ENCODE measurements at regions not wholly inside any gene's neighbourhood (a gene's known extent, or its start where the extent isn't known, plus 50 kb on each side); places are given as distances from the start of the nearest gene placed in this dataset.
"Not testable (repeated sequence)": the region's sequence is repeated elsewhere in the genome, so short reads cannot be mapped to it uniquely, and the experiment has no call there.

DNA sequence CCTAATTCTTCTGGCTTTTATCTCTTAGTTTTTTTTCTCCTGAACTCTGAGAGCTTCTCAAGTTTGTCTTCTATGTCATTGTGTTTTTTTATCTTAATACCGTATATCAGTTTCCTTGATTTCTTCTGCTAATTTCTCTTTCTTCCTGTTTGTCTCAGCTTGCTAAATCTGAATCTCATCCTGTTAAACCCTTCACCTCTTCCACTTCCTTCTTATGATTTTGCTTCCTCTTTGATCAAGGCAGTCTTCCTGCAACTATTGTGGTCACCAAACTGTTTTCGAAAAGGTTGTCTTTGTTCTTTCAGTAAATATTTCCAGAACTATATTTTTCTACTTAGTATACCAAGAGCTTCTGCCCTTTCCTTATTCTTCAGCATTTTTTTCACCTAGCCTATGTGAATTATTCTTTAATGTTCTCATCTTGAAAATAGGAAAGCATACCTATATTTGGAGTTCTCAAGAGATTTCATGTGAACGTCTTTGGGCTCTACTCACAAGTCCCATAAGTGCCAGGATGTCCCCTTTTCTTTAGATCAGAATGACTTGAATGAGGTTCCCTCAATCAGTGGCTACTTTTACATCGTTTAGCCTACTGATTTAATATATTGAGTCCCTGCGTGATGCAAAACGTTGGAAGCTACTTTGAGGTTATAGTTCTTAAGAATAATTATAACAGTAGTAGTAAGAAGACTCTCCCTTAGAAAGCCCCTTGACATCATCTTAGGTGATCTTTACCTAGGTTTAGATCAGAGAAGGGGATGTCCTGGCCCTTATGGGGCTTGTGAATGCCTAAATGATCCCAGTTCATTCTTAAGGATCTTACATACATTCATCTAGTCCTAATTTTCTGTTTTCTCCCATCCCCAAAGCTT lies 415.4 kb upstream of the AUTS2 start:
- no peak for DNase-seq (ENCODE audit: low read depth, low spot score)

GRCh38 chr7:69184339-69184738 lies 413.9 kb upstream of the AUTS2 start:
- no peak for DNase-seq (ENCODE audit: low read depth, low spot score)

GRCh38 chr7:69185170-69185569 lies 413.1 kb upstream of the AUTS2 start:
- no peak for DNase-seq (ENCODE audit: low read depth, low spot score)

GRCh38 chr7:69186974-69187373 lies 411.3 kb upstream of the AUTS2 start:
- DNase-seq (ENCODE audit: low read depth, low spot score), result no peak

DNA sequence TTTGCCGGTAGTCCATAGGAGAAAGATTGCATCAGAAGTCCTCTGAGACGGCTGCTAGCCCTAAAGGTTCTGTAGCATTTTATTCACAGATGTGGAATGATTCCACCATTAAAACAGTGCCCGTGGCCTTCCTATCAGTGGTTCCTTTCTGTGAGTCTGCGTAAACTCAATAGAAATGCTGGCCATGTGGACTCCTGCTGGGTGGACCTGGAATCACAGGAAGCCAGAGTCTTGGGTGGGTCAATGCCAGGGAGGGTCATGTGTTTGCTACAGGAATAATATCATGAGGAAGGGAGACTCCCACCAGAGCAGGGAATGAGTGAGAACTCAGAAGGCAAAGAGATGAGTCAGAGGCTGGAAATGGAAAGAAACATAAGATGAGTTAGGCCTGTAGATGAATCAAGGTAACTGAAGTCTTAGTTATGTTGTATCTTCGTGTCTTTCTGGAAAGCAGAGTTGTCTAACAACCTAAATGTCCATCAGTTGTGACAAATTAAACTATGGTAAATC lies 410.4 kb upstream of the AUTS2 start:
- DNase-seq (ENCODE audit: low read depth, low spot score), result no peak

GRCh38 chr7:69189406-69189805 lies 408.9 kb upstream of the AUTS2 start:
- no peak for DNase-seq (ENCODE audit: low read depth, low spot score)

GRCh38 chr7:69190025-69190424 lies 408.2 kb upstream of the AUTS2 start:
- no peak for DNase-seq (ENCODE audit: low read depth, low spot score)

GRCh38 chr7:69190763-69191162 lies 407.5 kb upstream of the AUTS2 start:
- DNase-seq (ENCODE audit: low read depth, low spot score), result no peak

DNA sequence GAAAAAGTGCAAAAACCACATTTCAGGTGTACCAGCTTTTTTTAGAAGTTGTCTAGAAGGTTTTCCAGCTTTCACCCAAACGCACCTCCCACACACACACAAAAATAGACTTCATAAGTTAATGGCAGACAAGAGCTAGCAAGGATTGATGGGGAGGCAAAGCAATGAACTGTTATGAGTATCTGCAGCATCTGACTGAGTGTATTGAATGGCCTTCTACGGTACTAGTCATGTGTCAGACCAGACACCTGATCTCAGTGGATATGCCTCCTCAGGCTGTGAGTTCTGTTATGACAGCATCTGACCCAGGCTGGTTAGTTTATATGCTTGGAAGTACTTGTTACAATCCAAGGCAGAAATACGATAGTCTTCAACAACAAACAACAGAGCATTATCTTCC lies 406.1 kb upstream of the AUTS2 start:
- no peak for DNase-seq (ENCODE audit: low read depth, low spot score)

DNA sequence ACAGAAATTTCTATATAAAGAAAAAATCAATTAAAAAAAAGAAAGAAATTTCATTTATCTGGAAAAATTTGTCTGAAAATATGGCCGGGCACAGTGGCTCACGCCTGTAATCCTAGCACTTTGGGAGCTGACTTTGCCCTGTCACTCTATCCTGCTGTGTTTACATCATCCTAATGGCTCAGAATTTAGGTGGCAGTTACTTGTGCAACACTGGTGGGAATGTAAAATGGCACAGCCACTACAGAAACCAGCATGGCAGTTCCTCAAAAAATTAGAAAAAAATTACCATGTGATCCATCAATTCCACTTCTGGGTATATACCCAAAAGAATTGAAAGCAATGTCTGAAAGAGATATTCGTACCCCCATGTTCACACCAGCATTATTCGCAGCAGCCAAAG lies 405.2 kb upstream of the AUTS2 start:
- DNase-seq (ENCODE audit: low read depth, low spot score), result no peak

GRCh38 chr7:69196593-69196992 lies 401.7 kb upstream of the AUTS2 start:
- DNase-seq (ENCODE audit: low read depth, low spot score), result no peak

GRCh38 chr7:69198250-69198649 lies 400.0 kb upstream of the AUTS2 start:
- no peak for DNase-seq (ENCODE audit: low read depth, low spot score)

DNA sequence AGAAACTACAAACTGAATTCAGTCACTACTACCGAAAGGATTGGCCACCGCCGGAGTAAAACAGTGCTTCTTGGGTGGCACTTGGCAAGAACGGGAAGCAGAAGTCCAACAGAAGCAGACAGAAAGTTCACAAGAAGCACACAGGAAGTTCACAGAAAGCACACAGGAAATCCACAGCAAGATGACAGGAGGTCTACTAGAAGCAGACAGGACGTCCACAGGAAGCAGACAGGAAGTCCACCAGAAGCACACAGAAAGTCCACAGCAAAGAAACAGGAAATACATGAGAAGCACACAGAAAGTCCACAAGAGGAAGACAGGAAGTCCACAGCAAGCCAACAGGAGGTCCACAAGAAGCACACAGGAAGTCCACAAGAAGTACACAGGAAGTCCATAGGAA lies 399.2 kb upstream of the AUTS2 start:
- DNase-seq (ENCODE audit: low read depth, low spot score), result no peak

GRCh38 chr7:69199661-69200060 lies 398.6 kb upstream of the AUTS2 start:
- DNase-seq (ENCODE audit: low read depth, low spot score), result no peak

- DNase-seq (ENCODE audit: low read depth, low spot score), result no peak
Observed at GRCh38 chr7:69203871-69204270, 394.4 kb upstream of the AUTS2 start.

DNA sequence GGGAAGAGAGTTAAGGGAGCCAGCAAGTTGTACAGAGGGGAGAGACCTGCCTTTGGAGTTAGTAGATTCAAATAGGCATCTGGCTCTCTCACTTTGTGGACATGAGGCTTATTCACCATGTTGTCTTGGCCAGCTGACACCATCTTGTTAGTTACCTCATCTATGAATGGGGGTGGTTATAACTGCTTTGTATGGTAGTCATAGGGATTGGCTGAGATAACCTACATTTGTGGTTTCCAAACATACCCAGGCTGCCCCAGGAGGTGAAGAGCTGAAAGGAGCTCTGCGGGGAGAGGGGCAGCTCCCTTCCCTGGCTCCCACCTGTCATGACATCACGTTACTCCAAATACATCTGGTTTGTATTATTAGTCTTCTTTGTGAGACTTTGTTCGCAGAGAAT lies 393.3 kb upstream of the AUTS2 start:
- no peak for DNase-seq (ENCODE audit: low read depth, low spot score)

GRCh38 chr7:69205581-69205980 lies 392.7 kb upstream of the AUTS2 start:
- DNase-seq (ENCODE audit: low read depth, low spot score), result no peak

GRCh38 chr7:69208276-69208675 lies 390.0 kb upstream of the AUTS2 start:
- DNase-seq (ENCODE audit: low read depth, low spot score), result no peak

DNA sequence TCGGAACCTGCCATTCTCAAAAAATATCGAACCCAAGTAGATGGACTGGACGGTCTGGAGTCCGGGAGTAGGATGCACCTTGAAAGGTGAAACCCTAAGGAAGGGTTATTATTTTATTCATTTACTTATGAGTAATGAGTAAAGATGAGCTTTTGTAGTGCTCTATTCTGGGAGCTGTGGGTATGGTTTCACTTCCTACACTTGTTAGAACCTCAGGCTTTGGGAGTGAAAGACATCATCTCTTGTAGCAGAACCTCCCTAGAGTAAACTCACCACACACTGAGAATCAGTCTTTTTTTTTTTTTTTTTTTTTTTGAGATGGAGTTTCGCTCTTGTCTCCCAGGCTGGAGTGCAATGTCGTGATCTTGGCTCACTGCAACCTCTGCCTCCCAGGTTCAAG lies 389.4 kb upstream of the AUTS2 start:
- DNase-seq (ENCODE audit: low read depth, low spot score), result no peak

DNA sequence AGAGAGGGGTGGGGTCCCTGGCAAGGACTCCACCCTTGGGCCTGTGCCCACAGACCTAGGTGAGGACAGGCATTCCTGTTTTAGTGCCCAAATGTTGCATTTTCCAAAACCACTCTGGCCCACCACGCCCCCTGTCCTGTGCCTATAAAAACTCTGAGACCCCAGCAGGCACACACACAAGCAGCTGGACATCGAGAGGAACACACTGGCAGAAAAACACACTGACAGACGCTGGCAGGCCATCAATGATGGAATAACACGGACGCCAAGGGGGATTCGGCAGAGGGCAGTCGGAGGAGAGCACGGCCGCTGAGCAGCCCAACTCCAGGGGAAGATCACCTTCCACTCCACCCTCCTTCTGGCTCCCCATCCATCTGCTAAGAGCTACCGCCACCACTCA lies 386.9 kb upstream of the AUTS2 start:
- DNase-seq (ENCODE audit: low read depth, low spot score), result no peak

- DNase-seq (ENCODE audit: low read depth, low spot score), result no peak
Observed at GRCh38 chr7:69211739-69212138, 386.5 kb upstream of the AUTS2 start.

GRCh38 chr7:69213878-69214277 lies 384.4 kb upstream of the AUTS2 start:
- DNase-seq (ENCODE audit: low read depth, low spot score), result no peak

DNA sequence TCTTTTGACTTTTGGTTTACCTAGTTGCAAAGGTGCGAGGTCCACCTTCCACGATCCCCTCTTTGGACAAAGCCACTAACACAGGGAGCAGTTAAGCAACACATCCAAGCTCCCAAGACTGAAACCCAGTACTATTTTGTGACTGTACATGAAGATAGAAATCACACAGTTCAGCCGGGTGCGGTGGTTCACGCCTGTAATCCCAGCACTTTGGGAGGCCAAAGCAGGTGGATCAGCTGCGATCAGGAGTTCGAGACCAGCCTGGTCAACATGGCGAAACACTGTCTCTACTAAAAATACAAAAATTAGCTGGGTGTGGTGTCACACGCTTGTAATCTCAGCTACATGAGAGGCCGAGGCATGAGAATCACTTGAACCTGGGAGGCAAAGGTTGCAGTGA lies 382.8 kb upstream of the AUTS2 start:
- not testable (repeated sequence) for DNase-seq (ENCODE audit: low read depth, low spot score)

Data from activated naive CD8-positive, alpha-beta T cell treated with anti-CD3 and anti-CD28 coated beads, Interleukin-2, amount 50 U/mL, for 16 hours (primary cell).